GM23248 (cell line): ENCODE measurements at regions not wholly inside any gene's neighbourhood (a gene's known extent, or its start where the extent isn't known, plus 50 kb on each side); places are given as distances from the start of the nearest gene placed in this dataset.

Source experiments
- DNase-seq: peaks from one replicate; pipeline ENCODE4 v3.0.0-alpha.2; 2015
- H2AFZ ChIP-seq: fragments of 200-600 bp; sonication (generic); 2 replicates; pipeline ENCODE4 v1.6.1; 2016; ENCODE audit warnings: antibody characterized with exemption
- H3F3A ChIP-seq: fragments of 200-600 bp; sonication (generic); 2 replicates; pipeline ENCODE4 v1.6.1; 2016; ENCODE audit warnings: mild to moderate bottlenecking, antibody characterized with exemption, mixed run types; ENCODE audit not compliant: insufficient read depth
- H3K27ac ChIP-seq: fragments of 200-600 bp; sonication (generic); 2 replicates; pipeline ENCODE4 v1.5.1; 2016; ENCODE audit warnings: mild to moderate bottlenecking
- H3K27me3 ChIP-seq: fragments of 200-600 bp; sonication (generic); replicated peaks from 2 replicates; pipeline ENCODE4 v1.6.1; 2016; ENCODE audit warnings: mild to moderate bottlenecking; ENCODE audit not compliant: insufficient read depth
- H3K36me3 ChIP-seq: fragments of 200-600 bp; sonication (generic); 2 replicates; pipeline ENCODE4 v1.6.1; 2016; ENCODE audit warnings: low read depth, mild to moderate bottlenecking
- H3K4me1 ChIP-seq: fragments of 200-600 bp; sonication (generic); 2 replicates; pipeline ENCODE4 v1.6.1; 2016; ENCODE audit warnings: mild to moderate bottlenecking; ENCODE audit not compliant: insufficient read depth
- H3K4me2 ChIP-seq: fragments of 200-600 bp; sonication (generic); one replicate; pipeline ENCODE4 v1.6.1; 2016; ENCODE audit warnings: mild to moderate bottlenecking; ENCODE audit not compliant: unreplicated experiment
- H3K4me3 ChIP-seq: fragments of 200-600 bp; sonication (generic); 2 replicates; pipeline ENCODE4 v1.5.1; 2016; ENCODE audit warnings: mild to moderate bottlenecking
- H3K79me2 ChIP-seq: fragments of 200-600 bp; sonication (generic); 2 replicates; pipeline ENCODE4 v1.6.1; 2016; ENCODE audit warnings: mild to moderate bottlenecking; ENCODE audit not compliant: insufficient read depth
- H3K9ac ChIP-seq: fragments of 200-600 bp; sonication (generic); 2 replicates; pipeline ENCODE4 v1.6.1; 2016; ENCODE audit warnings: mild to moderate bottlenecking
- H3K9me2 ChIP-seq: fragments of 200-600 bp; sonication (generic); 2 replicates; pipeline ENCODE4 v1.6.1; 2016; ENCODE audit warnings: mixed run types, mild to moderate bottlenecking, moderate library complexity; ENCODE audit not compliant: insufficient read depth
- H3K9me3 ChIP-seq: fragments of 200-600 bp; sonication (generic); one replicate; pipeline ENCODE4 v1.6.1; 2017; ENCODE audit warnings: low read depth
- H4K20me1 ChIP-seq: fragments of 200-600 bp; sonication (generic); 2 replicates; pipeline ENCODE4 v1.6.0; 2016; ENCODE audit not compliant: insufficient read depth
- EZH2 ChIP-seq: fragments of 200-600 bp; sonication (generic); IDR thresholded peaks from 2 replicates; pipeline ENCODE4 v1.6.1; 2018; ENCODE audit warnings: antibody characterized with exemption, mild to moderate bottlenecking; ENCODE audit not compliant: insufficient read depth, poor library complexity, severe bottlenecking
- EZH2phosphoT487 ChIP-seq: fragments of 200-600 bp; sonication (generic); IDR thresholded peaks from 2 replicates; pipeline ENCODE4 v1.6.1; 2018; ENCODE audit warnings: antibody characterized with exemption, moderate library complexity, mild to moderate bottlenecking, low read depth; ENCODE audit not compliant: insufficient read depth
- WGBS, 2 experiments: methylation state at CpG; one replicate each; pipeline ENCODE4 v1.1.6; 2015 to 2017; ENCODE audit warnings: low lambda C conversion rate in 2 of 2, low coverage in 1 of 2; ENCODE audit errors: missing lambda C conversion rate in 2 of 2; 5-methylcytosine and 5-hydroxymethylcytosine counted together
- in situ Hi-C: fragments of 300-500 bp; cut with MboI; formaldehyde crosslinking; loops from 2 replicates; pipeline ENCODE4 v1.15.0; 2020

DNA sequence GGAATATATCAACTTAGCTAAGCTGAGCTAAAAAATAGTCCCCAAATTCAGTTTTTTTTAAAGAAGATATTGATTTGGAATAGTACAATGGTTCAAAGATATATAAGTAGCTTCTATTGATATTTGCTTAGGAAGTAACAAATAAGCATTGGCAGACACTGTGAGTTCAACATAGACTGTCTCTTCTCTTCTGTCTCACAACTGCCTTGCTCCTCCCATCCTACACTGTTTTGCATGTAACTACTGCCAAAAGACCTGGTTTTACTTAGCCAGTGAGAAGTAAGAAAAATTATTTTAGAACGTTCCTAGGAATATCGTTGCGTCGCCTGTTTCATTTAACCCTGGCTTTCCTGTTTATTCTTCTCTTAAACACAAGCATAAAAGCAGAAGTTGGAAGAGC lies 859.0 kb upstream of the SPRY2 start:
- H3K4me1 ChIP-seq, result no peaks in the 10 kb centered on the region
- WGBS, 2 experiments, result 6 to 8% methylated on average over 4 of the region's 4 CpGs
- no peak overlapping the region for H3K27ac ChIP-seq
- DNase-seq, result no peak
- no peaks in the 10 kb centered on the region for H3K9me2 ChIP-seq
- no peaks in the 10 kb centered on the region for H4K20me1 ChIP-seq
- no peaks in the 10 kb centered on the region for H3K27me3 ChIP-seq
- H3K4me3 ChIP-seq, result no peak overlapping the region
- H3F3A ChIP-seq, result no peaks in the 10 kb centered on the region
- H3K79me2 ChIP-seq, result no peaks in the 10 kb centered on the region
- in situ Hi-C loops, result no loop called here
- TF ChIP-seq EZH2phosphoT487 (no peak), EZH2 (no peak)
- no peak overlapping the region for H3K9ac ChIP-seq
- no peaks in the 10 kb centered on the region for H3K36me3 ChIP-seq
- H2AFZ ChIP-seq, result no peak overlapping the region
- no peaks in the 10 kb centered on the region for H3K9me3 ChIP-seq
- H3K4me2 ChIP-seq, result no peak overlapping the region

DNA sequence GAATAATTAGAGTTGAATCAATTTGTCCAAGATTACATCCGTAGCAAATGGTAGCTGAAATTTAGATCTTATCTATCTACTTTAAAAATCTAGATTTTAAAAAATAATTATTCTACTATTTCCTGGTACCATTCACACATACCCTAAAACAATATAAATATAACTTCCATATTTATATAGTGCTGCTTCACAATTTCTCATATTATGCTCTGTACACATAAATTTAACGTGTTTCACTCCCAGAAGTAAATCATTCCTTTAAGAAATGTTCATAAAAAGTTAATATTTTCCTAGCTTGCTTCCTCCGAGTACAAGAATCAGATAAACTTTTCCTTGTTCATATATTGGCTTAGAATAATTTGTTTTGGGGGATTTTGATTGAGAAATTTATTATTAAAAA lies 857.0 kb upstream of the SPRY2 start:
- in situ Hi-C loops, result no loop called here
- Histone ChIP-seq H3F3A (no peaks in the 10 kb centered on the region), H2AFZ (no peak overlapping the region), H3K9me3 (no peaks in the 10 kb centered on the region), H3K27me3 (no peaks in the 10 kb centered on the region), H3K27ac (no peak overlapping the region), H3K79me2 (no peaks in the 10 kb centered on the region), H3K9ac (no peak overlapping the region), H3K9me2 (no peaks in the 10 kb centered on the region), H3K4me3 (no peak overlapping the region), H3K4me2 (no peak overlapping the region), H3K36me3 (no peaks in the 10 kb centered on the region), H3K4me1 (no peaks in the 10 kb centered on the region), H4K20me1 (no peaks in the 10 kb centered on the region)
- 15 to 25% methylated on average over 3 of the region's 3 CpGs for WGBS, 2 experiments
- DNase-seq, result no peak
- TF ChIP-seq EZH2 (no peak), EZH2phosphoT487 (no peak)

DNA sequence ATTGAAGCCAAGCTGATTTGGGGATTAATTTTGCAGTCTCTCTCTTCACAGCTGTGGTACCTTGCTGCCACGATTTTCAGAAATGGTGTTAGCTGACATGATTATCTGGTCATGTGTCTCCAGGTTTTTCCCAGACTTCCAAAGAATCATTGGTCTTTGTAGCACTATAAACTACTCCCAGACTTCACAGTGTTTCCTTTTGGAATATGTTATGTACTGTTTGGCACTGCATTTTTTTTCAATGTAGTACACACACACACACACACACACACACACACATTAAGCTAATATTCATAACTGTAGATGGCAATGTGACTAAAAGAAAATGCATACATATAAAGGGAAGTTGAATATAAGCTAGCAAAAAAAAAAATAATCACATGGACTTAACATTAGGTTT lies 856.6 kb upstream of the SPRY2 start:
- H3K4me1 ChIP-seq, result no peaks in the 10 kb centered on the region
- in situ Hi-C loops, result no loop called here
- 0% methylated on average over 1 of the region's 1 CpG for WGBS, 2 experiments
- no peak overlapping the region for H2AFZ ChIP-seq
- no peaks in the 10 kb centered on the region for H3K9me2 ChIP-seq
- H3K36me3 ChIP-seq, result no peaks in the 10 kb centered on the region
- no peaks in the 10 kb centered on the region for H3F3A ChIP-seq
- H3K4me3 ChIP-seq, result no peak overlapping the region
- H3K9ac ChIP-seq, result no peak overlapping the region
- H4K20me1 ChIP-seq, result no peaks in the 10 kb centered on the region
- no peaks in the 10 kb centered on the region for H3K9me3 ChIP-seq
- TF ChIP-seq EZH2, result no peak
- no peak for TF ChIP-seq EZH2phosphoT487
- H3K27me3 ChIP-seq, result no peaks in the 10 kb centered on the region
- no peak overlapping the region for H3K27ac ChIP-seq
- DNase-seq, result no peak
- no peak overlapping the region for H3K4me2 ChIP-seq
- no peaks in the 10 kb centered on the region for H3K79me2 ChIP-seq

DNA sequence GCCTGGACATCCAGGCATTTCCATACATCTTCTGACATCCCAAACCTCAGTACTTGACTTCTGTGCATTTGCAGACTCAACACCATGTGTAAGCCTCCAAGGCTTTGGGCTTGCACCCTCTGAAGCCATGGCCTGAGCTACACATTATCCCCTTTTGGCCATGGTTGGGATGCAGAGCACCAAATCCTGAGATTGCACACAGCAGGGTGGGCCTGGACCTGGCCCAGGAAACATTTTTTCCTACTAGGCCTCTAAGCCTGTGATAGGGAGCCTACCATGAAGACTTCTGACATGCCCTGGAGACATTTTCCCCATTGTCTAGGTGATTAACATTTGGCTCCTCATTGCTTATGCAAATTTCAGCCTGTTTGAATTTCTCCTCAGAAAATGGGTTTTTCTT lies 853.4 kb upstream of the SPRY2 start:
- Histone ChIP-seq H3K79me2 (no peaks in the 10 kb centered on the region), H3K4me2 (no peak overlapping the region), H3K9ac (no peak overlapping the region), H3K9me3 (no peaks in the 10 kb centered on the region), H3K4me1 (no peaks in the 10 kb centered on the region), H3F3A (no peaks in the 10 kb centered on the region), H2AFZ (no peak overlapping the region), H3K36me3 (no peaks in the 10 kb centered on the region), H3K27me3 (no peaks in the 10 kb centered on the region), H3K9me2 (no peaks in the 10 kb centered on the region), H3K27ac (no peak overlapping the region), H3K4me3 (no peak overlapping the region), H4K20me1 (no peaks in the 10 kb centered on the region)
- in situ Hi-C loops, result no loop called here
- TF ChIP-seq EZH2phosphoT487 (no peak), EZH2 (no peak)
- no peak for DNase-seq

DNA sequence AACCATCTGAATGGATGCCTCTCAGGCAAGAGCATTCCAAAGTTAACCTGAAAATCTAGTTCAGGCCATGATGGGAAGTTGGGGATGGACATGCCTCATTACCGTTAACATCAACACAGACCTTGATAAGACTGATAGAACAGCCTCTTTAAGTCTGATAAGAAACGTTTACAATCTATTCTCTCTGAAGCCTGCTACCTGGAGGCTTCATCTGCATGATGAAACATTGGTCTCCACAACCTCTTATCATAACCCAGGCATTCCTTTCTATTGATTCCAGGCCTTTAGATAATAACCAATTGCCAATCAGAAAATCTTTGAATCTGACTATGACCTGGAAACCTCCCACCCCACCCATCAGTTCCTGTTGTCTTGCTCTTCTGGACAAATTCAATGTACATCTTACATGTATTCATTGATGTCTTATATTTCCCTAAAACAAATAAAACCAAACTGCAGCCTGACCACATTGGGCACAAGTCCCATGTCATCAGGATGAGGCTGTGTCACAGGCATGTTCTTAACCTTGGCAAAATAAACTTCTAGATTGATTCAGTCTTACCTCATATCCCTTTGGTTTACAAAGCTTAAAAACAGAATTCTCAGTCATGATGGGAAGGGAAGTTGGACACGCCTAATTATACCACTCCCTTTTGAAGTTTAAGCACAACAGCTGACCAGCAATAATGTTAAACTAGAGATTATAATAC lies 843.8 kb upstream of the SPRY2 start:
- H4K20me1 ChIP-seq, result no peaks in the 10 kb centered on the region
- in situ Hi-C loops, result no loop called here
- no peaks in the 10 kb centered on the region for H3K9me2 ChIP-seq
- H3K27me3 ChIP-seq, result no peaks in the 10 kb centered on the region
- no peak overlapping the region for H3K9ac ChIP-seq
- no peak overlapping the region for H3K4me3 ChIP-seq
- no peaks in the 10 kb centered on the region for H3K9me3 ChIP-seq
- no peak overlapping the region for H2AFZ ChIP-seq
- no peak overlapping the region for H3K27ac ChIP-seq
- H3K4me2 ChIP-seq, result no peak overlapping the region
- TF ChIP-seq EZH2 (no peak), EZH2phosphoT487 (no peak)
- no peaks in the 10 kb centered on the region for H3F3A ChIP-seq
- DNase-seq, result no peak
- H3K4me1 ChIP-seq, result no peaks in the 10 kb centered on the region
- no peaks in the 10 kb centered on the region for H3K79me2 ChIP-seq
- 25 to 31% methylated on average over 3 of the region's 3 CpGs for WGBS, 2 experiments
- no peaks in the 10 kb centered on the region for H3K36me3 ChIP-seq
